GF-D8 (cell line): ENCODE measurements at regions not wholly inside any gene's neighbourhood (a gene's known extent, or its start where the extent isn't known, plus 50 kb on each side); places are given as distances from the start of the nearest gene placed in this dataset.

Source experiments
- DNase-seq: peaks from one replicate; lab custom pipeline; 2025; lab: John Stamatoyannopoulos, UW

- no peak for DNase-seq
Observed at GRCh38 chr17:71919186-71919585, 201.6 kb upstream of the SOX9 start.

GRCh38 chr17:71919896-71920295, 200.9 kb upstream of the SOX9 start:
- no peak for DNase-seq

- DNase-seq: no peak
Observed at GRCh38 chr17:71921796-71922195, 199.0 kb upstream of the SOX9 start.

- no peak for DNase-seq
Observed at GRCh38 chr17:71922439-71922838, 198.4 kb upstream of the SOX9 start.

- DNase-seq: no peak
Observed at GRCh38 chr17:71926746-71927398, 193.9 kb upstream of the SOX9 start.

GRCh38 chr17:71933306-71933705, 187.5 kb upstream of the SOX9 start:
- no peak for DNase-seq

- DNase-seq: no peak
Observed at GRCh38 chr17:71934520-71934919, 186.3 kb upstream of the SOX9 start.

- no peak for DNase-seq
Observed at GRCh38 chr17:71935341-71935740, 185.5 kb upstream of the SOX9 start.

GRCh38 chr17:71936977-71937376, 183.8 kb upstream of the SOX9 start:
- no peak for DNase-seq

- DNase-seq: no peak
Observed at GRCh38 chr17:71937914-71938313, 182.9 kb upstream of the SOX9 start.

GRCh38 chr17:71938340-71939010, 182.3 kb upstream of the SOX9 start:
- no peak for DNase-seq

- no peak for DNase-seq
Observed at GRCh38 chr17:71941920-71942319, 178.9 kb upstream of the SOX9 start.

- DNase-seq: no peak
Observed at GRCh38 chr17:71942626-71943025, 178.2 kb upstream of the SOX9 start.

GRCh38 chr17:71948703-71949422, 172.0 kb upstream of the SOX9 start:
- no peak for DNase-seq

GRCh38 chr17:71959154-71959553, 161.7 kb upstream of the SOX9 start:
- no peak for DNase-seq

- DNase-seq: no peak
Observed at GRCh38 chr17:71963351-71963750, 157.5 kb upstream of the SOX9 start.

GRCh38 chr17:71963791-71964190, 157.0 kb upstream of the SOX9 start:
- DNase-seq: no peak

- no peak for DNase-seq
Observed at GRCh38 chr17:71964559-71964958, 156.3 kb upstream of the SOX9 start.

- DNase-seq: no peak
Observed at GRCh38 chr17:71966055-71966454, 154.8 kb upstream of the SOX9 start.

- no peak for DNase-seq
Observed at GRCh38 chr17:71966459-71967313, 154.1 kb upstream of the SOX9 start.

- no peak for DNase-seq
Observed at GRCh38 chr17:71969500-71969899, 151.3 kb upstream of the SOX9 start.

- DNase-seq: no peak
Observed at GRCh38 chr17:71970312-71970711, 150.5 kb upstream of the SOX9 start.
